ENCODE measurements at regions not wholly inside any gene's neighbourhood (a gene's known extent, or its start where the extent isn't known, plus 50 kb on each side); places are given as distances from the start of the nearest gene placed in this dataset.
"Not testable (repeated sequence)": the region's sequence is repeated elsewhere in the genome, so short reads cannot be mapped to it uniquely, and the experiment has no call there.

GRCh38 chr14:89468030-89468429, 51.0 kb upstream of the FOXN3 start:
- not testable (repeated sequence) for H3K4me3 ChIP-seq (ENCODE audit: low read length); H3K36me3 ChIP-seq (ENCODE audit: control insufficient read depth, insufficient read depth, low read length); H3K4me1 ChIP-seq (ENCODE audit: control insufficient read depth, insufficient read depth, low read length); H3K27ac ChIP-seq (ENCODE audit: low read length); H3K27me3 ChIP-seq (ENCODE audit: control insufficient read depth, insufficient read depth, low read length); H3K9me3 ChIP-seq (ENCODE audit: control insufficient read depth, insufficient read depth, low read length); DNase-seq (ENCODE audit: low read depth, low spot score)
- WGBS (ENCODE audit: insufficient coverage, insufficient read length): no CpG with 5 or more reads among the region's 6 CpGs

- WGBS (ENCODE audit: insufficient coverage, insufficient read length): no CpG with 5 or more reads among the region's 14 CpGs
- no peaks in the 10 kb centered on the region for H3K9me3 ChIP-seq (ENCODE audit: control insufficient read depth, insufficient read depth, low read length)
Observed at GRCh38 chr14:89466944-89467343, 49.9 kb upstream of the FOXN3 start.

More at GRCh38 chr14:89466944-89467343, 49.9 kb upstream of the FOXN3 start:
- Histone ChIP-seq H3K4me3 (ENCODE audit: low read length) (no peak overlapping the region), H3K4me1 (ENCODE audit: control insufficient read depth, insufficient read depth, low read length) (peaks cover 7% of the 10 kb centered on the region), H3K27me3 (ENCODE audit: control insufficient read depth, insufficient read depth, low read length) (no peaks in the 10 kb centered on the region), H3K36me3 (ENCODE audit: control insufficient read depth, insufficient read depth, low read length) (no peaks in the 10 kb centered on the region), H3K27ac (ENCODE audit: low read length) (no peak overlapping the region)
- DNase-seq (ENCODE audit: low read depth, low spot score): no peak

Data from iPS DF 6.9 (cell line).